ENCODE measurements at regions not wholly inside any gene's neighbourhood (a gene's known extent, or its start where the extent isn't known, plus 50 kb on each side); places are given as distances from the start of the nearest gene placed in this dataset.

DNA sequence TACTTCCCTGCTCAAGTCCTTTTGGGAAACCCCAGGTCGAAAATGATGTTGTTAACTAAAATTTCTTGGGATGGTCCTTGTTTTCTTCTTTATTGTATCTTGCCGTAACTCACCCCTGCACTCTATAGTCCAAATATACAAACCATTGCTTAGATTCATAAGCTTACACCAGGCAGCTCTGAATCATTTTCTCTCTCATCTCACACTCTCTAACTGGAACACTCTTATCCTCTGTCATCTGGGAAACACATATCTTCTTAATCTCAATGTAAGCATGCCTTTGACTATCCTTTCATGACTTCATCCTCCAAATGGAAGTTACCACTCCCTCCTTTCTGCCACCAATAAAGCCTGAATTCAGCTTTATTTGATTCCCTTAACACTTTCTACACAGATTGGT is 175.8 kb upstream of the ANK3 start:
- TF ChIP-seq, protein P1, sequence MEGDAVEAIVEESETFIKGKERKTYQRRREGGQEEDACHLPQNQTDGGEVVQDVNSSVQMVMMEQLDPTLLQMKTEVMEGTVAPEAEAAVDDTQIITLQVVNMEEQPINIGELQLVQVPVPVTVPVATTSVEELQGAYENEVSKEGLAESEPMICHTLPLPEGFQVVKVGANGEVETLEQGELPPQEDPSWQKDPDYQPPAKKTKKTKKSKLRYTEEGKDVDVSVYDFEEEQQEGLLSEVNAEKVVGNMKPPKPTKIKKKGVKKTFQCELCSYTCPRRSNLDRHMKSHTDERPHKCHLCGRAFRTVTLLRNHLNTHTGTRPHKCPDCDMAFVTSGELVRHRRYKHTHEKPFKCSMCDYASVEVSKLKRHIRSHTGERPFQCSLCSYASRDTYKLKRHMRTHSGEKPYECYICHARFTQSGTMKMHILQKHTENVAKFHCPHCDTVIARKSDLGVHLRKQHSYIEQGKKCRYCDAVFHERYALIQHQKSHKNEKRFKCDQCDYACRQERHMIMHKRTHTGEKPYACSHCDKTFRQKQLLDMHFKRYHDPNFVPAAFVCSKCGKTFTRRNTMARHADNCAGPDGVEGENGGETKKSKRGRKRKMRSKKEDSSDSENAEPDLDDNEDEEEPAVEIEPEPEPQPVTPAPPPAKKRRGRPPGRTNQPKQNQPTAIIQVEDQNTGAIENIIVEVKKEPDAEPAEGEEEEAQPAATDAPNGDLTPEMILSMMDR (IDR thresholded peaks at IDR 0.05; ENCODE audit: extremely low read depth, insufficient read depth, missing control alignments): no peak
- DNase-seq (ENCODE audit: low spot score): no peak
- in situ Hi-C loops (cut with MboI; ENCODE audit: low pct_unique_long_range_greater_than_20kb, low sequenced_read_pairs, unreplicated experiment): no loop called here

DNA sequence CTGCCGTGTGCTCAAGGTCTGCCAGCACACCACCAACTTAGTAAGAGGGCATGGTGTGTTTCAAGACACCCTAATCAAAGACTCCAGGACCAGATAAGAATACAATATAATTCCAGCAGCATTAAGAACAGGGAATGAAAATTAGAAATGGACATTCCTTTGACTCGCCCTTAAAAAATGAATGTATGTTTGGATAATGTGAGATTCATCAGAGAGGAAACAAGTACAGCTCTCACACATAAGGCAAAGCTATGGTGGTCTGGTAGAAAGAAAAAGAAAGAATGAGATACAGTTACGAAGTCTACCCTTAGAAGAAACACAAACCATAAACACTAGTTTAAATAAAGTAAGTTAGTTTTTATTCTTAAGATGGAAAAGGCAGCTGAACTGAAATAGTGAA is 174.8 kb upstream of the ANK3 start:
- TF ChIP-seq, protein P1 (IDR thresholded peaks at IDR 0.05; ENCODE audit: extremely low read depth, insufficient read depth, missing control alignments): no peak

DNA sequence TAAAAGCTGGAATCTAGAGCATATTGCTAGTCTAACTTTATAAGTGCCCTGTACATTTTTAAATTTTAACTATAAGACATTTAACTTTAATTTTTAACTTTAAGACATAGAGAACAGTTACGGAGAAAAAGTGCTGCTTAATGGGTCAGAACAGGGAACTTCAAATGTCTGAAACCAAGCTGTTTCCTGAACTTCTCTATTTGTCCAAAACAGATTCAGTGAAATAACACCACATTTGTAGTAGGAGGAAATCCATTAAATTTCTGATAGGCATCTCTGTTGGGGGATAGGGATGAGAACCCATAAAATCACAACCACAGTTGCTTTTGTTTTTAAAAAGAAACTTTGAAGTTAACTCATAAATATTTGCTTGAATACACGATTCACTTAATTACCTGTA is 170.8 kb upstream of the ANK3 start:
- in situ Hi-C loops (cut with MboI; ENCODE audit: low pct_unique_long_range_greater_than_20kb, low sequenced_read_pairs, unreplicated experiment): no loop called here
- TF ChIP-seq, protein P1 (IDR thresholded peaks at IDR 0.05; ENCODE audit: extremely low read depth, insufficient read depth, missing control alignments): no peak
- no peak for DNase-seq (ENCODE audit: low spot score)

More for the DNA sequence above, 174.8 kb upstream of the ANK3 start:
- in situ Hi-C loops (cut with MboI; ENCODE audit: low pct_unique_long_range_greater_than_20kb, low sequenced_read_pairs, unreplicated experiment): no loop called here
- no peak for DNase-seq (ENCODE audit: low spot score)

DNA sequence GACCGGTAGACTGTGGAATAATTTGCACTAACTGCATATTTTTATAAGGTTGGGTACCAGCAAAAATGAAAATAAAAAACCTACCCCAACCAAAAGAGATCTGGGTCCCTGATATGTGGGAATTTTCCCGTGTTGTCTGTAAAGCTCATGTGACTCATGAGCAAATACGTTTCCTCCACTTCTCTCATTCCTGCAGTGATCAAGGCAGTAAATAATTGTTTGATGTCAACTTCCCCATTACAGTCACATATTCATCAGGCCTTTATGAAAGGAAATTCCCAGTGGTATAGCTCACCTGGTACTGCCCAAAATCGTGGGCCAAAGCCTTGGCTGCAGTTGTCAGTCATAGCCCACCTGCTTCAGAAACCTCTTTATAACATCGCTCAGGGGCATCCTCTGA is 166.0 kb upstream of the ANK3 start:
- TF ChIP-seq, protein P1 (IDR thresholded peaks at IDR 0.05; ENCODE audit: extremely low read depth, insufficient read depth, missing control alignments): no peak
- DNase-seq (ENCODE audit: low spot score): no peak
- in situ Hi-C loops (cut with MboI; ENCODE audit: low pct_unique_long_range_greater_than_20kb, low sequenced_read_pairs, unreplicated experiment): no loop called here

DNA sequence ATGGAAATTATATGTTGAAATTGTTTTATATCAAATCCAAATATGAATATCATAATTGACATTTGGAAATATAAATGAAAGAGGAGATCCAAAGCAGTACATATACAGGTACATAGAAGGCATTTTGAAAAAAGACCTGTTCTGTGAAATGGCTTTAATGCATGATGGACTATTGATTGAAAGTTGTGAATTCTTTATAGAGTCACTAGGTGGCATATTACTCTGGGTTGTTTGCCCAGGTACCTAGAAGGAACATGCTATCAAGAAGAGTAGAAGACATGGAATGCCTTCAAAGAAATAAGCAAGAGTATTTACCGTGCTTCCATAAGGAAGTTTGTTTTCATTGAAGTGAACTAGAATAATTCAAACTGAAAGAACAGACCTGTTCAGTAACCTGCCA is 160.0 kb upstream of the ANK3 start:
- TF ChIP-seq, protein P1 (IDR thresholded peaks at IDR 0.05; ENCODE audit: extremely low read depth, insufficient read depth, missing control alignments): peak; percentile 26
- DNase-seq (ENCODE audit: low spot score): no peak
- in situ Hi-C loops (cut with MboI; ENCODE audit: low pct_unique_long_range_greater_than_20kb, low sequenced_read_pairs, unreplicated experiment): no loop called here

DNA sequence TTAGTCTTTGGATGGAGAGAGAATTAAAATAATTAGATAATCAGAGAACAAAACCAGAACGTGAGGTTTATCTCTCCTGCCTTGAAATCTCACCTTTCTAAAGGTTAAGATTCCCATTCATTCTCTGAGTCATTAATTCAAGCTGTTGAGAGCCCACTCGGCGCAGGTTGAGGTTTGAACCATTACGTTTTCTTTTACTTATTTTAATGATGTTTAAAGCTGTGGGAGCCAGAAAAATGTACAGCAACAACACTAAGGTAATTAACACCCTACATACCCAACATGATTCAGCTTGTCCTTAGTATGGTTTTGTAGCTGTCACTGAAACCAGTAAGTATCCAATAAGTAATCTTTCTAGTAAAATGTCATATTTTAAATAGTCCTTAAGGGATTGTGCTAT is 153.0 kb upstream of the ANK3 start:
- TF ChIP-seq, protein P1 (IDR thresholded peaks at IDR 0.05; ENCODE audit: extremely low read depth, insufficient read depth, missing control alignments): no peak
- no peak for DNase-seq (ENCODE audit: low spot score)
- in situ Hi-C loops (cut with MboI; ENCODE audit: low pct_unique_long_range_greater_than_20kb, low sequenced_read_pairs, unreplicated experiment): no loop called here

DNA sequence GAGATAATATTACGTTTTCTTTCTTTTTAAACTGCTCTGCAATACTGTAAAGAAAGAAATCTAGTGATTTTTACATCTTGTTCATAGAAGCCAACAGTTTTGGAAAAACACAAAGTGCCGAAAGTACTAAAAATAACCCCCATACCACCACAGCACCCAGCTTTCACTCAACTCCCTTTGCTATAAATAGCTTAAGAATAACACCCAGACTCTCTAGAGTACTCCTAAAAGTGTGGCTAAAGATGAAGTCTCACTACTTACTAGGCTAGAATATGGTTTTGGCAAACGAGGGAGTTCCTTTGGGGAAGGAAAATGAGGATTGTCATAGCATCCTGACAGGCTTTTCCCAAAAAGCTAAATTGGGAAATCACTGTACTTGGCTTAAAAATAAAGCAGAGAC is 151.8 kb upstream of the ANK3 start:
- no peak for DNase-seq (ENCODE audit: low spot score)
- in situ Hi-C loops (cut with MboI; ENCODE audit: low pct_unique_long_range_greater_than_20kb, low sequenced_read_pairs, unreplicated experiment): no loop called here
- TF ChIP-seq, protein P1 (IDR thresholded peaks at IDR 0.05; ENCODE audit: extremely low read depth, insufficient read depth, missing control alignments): no peak

Data from GM13977 (cell line).